Heart right ventricle (tissue), 16 donors: ENCODE measurements at regions not wholly inside any gene's neighbourhood (a gene's known extent, or its start where the extent isn't known, plus 50 kb on each side); places are given as distances from the start of the nearest gene placed in this dataset.

Experiments
- ATAC-seq, 8 donors: fragments of 200-7000 bp; cut with Tn5 transposase; one replicate each; pipeline ENCODE4 v1.9.1; 2020; ENCODE audit warnings: mild to moderate bottlenecking in 8 of 8, moderate library complexity in 8 of 8, moderate number of reproducible peaks in 1 of 8
- DNase-seq, 2 donors: peaks; one replicate each; pipeline ENCODE4 v3.0.0-alpha.2; 2020
- H3K27ac ChIP-seq, 10 donors: fragments of 200-600 bp; sonication (generic) in 2 of 10; one replicate each; pipeline versions ENCODE4 v1.5.0 to v1.8.0; 2020 to 2022; ENCODE audit warnings: mild to moderate bottlenecking in 3 of 10
- H3K27me3 ChIP-seq, 7 donors: fragments of 200-600 bp; one replicate each; pipeline ENCODE4 v1.8.0; 2021 to 2022; ENCODE audit warnings: mild to moderate bottlenecking in 2 of 7
- H3K36me3 ChIP-seq, 9 donors: fragments of 200-600 bp; sonication (generic) in 1 of 9; one replicate each; pipeline versions ENCODE4 v1.5.0 to v1.8.0; 2020 to 2022; ENCODE audit warnings: mild to moderate bottlenecking in 2 of 9
- H3K4me1 ChIP-seq, 9 donors: fragments of 200-600 bp; sonication (generic) in 1 of 9; one replicate each; pipeline versions ENCODE4 v1.5.0 to v1.8.0; 2020 to 2022; ENCODE audit warnings: mild to moderate bottlenecking in 4 of 9
- H3K4me3 ChIP-seq, 10 donors: fragments of 200-600 bp; sonication (generic) in 2 of 10; one replicate each; pipeline versions ENCODE4 v1.5.0 to v1.8.0; 2020 to 2022; ENCODE audit warnings: mild to moderate bottlenecking in 7 of 10, moderate library complexity in 2 of 10
- H3K9me3 ChIP-seq, 11 donors: fragments of 200-600 bp in 10 of 11; sonication (generic) in 2 of 11; one replicate each; pipeline versions ENCODE4 v1.5.0 to v1.8.0; 2013 to 2022; ENCODE audit warnings: mild to moderate bottlenecking in 2 of 11, control low read depth in 1 of 11, moderate library complexity in 1 of 11
- WGBS, 2 donors: extraction: QIAGEN DNeasy Blood & Tissue Kit; methylation state at CpG; one replicate each; pipeline ENCODE4 v1.1.7; 2013; ENCODE audit warnings: inconsistent platforms in 1 of 2; 5-methylcytosine and 5-hydroxymethylcytosine counted together
- intact Hi-C, 10 donors: fragments of 100-400 bp; cut with DNase I; formaldehyde crosslinking; loops; one replicate each; pipeline versions ENCODE4 v1.11.1 to v1.14.2; 2022
- TF ChIP-seq, protein P1 (sequence below), 9 donors: fragments of 200-600 bp; sonication (generic) in 2 of 9; IDR thresholded peaks; one replicate each; pipeline versions ENCODE4 v1.5.0 to v1.8.0; 2021 to 2022; ENCODE audit warnings: antibody characterized with exemption in 9 of 9, mild to moderate bottlenecking in 5 of 9, moderate library complexity in 1 of 9
- donor health status: Arrhythmogenic right ventricular cardiomyopathy.
- donor health status: ischemic (EF 13 %, LVEDD 7.1; RV severe dilation, severe dysfunction).
- donor health status: healthy with polysubstance abuse.
- donor health status: DM: no; HTN: yes; CAD: no.
- donor health status: DM: no; HTN: no; CAD: no.
- donor health status: ischemic (EF 25% LVEDD 6.9; RV normal size, moderate dysfunction).
- donor health status: ischemic (EF 25% LVEDD 5.7; RV mildly dilated, moderate dysfunction).
- donor health status: healthy.
- donor health status: DM: yes; HTN: yes; CAD: no.
- donor health status: Ischemic cardiomyopathy.
- donor health status: ischemic (EF 35%, LVEDD 5.7; RV mildly dilated, moderate dysfunction).
- donor health status: nonischemic (EF 11% LVEDD 7.7; RV severe dilation, severe dysfunction).
- donor health status: DM: yes; HTN: yes; CAD: no.
- donor health status: PGD.
- donor health status: ischemic (EF 29% LVEDD 5.4; RV normal size, mild dysfunction).
- donor health status: nonischemic (EF 23%, LVEDD 6.1; RV moderate dilation, normal function).

- DNase-seq = no peak
- no peak overlapping the region for H3K4me3 ChIP-seq
- no peaks in the 10 kb centered on the region for H3K27me3 ChIP-seq
- TF ChIP-seq, protein P1, sequence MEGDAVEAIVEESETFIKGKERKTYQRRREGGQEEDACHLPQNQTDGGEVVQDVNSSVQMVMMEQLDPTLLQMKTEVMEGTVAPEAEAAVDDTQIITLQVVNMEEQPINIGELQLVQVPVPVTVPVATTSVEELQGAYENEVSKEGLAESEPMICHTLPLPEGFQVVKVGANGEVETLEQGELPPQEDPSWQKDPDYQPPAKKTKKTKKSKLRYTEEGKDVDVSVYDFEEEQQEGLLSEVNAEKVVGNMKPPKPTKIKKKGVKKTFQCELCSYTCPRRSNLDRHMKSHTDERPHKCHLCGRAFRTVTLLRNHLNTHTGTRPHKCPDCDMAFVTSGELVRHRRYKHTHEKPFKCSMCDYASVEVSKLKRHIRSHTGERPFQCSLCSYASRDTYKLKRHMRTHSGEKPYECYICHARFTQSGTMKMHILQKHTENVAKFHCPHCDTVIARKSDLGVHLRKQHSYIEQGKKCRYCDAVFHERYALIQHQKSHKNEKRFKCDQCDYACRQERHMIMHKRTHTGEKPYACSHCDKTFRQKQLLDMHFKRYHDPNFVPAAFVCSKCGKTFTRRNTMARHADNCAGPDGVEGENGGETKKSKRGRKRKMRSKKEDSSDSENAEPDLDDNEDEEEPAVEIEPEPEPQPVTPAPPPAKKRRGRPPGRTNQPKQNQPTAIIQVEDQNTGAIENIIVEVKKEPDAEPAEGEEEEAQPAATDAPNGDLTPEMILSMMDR (IDR thresholded peaks at IDR 0.05) = no peak
- ATAC-seq = no peak
- intact Hi-C loops = no loop called here
- peaks cover 0 to 11% (median 0%) of the 10 kb centered on the region in 9 donors for H3K4me1 ChIP-seq
- H3K27ac ChIP-seq = no peak overlapping the region
- no peaks in the 10 kb centered on the region for H3K36me3 ChIP-seq
- H3K9me3 ChIP-seq = peaks cover 0 to 3% (median 0%) of the 10 kb centered on the region in 11 donors
- 11 to 15% methylated on average over 2 of the region's 2 CpGs for WGBS, 2 donors
Observed at GRCh38 chr4:106691749-106692148, 323.2 kb upstream of the GIMD1 start.

DNA sequence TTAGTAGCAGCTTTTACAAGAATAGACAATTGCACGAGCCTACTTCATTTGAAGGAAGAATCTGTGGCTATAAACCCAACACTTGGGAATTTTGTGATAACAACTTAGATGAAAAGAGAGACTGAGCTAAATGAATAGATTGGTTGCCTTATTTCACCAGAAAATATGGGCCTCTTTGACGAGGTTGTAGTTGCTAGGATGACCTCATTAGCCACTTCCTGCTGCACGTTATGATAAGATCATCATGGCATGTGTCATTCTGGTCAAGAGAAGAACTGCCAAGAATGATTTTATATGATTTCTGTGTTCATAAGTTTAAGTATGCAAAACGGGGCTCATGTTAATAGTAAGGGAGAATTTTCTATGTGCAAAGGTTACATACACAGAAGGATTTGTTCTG is 321.9 kb upstream of the GIMD1 start:
- Histone ChIP-seq H3K27ac (no peak overlapping the region), H3K4me3 (no peak overlapping the region), H3K4me1 (peaks cover 0 to 11% (median 0%) of the 10 kb centered on the region in 9 donors), H3K9me3 (peaks cover 0 to 3% (median 0%) of the 10 kb centered on the region in 11 donors), H3K36me3 (no peaks in the 10 kb centered on the region), H3K27me3 (no peaks in the 10 kb centered on the region)
- WGBS, 2 donors = 16 to 28% methylated on average over 4 of the region's 4 CpGs
- intact Hi-C loops = no loop called here
- TF ChIP-seq, protein P1 (IDR thresholded peaks at IDR 0.05) = no peak
- DNase-seq (no peak), ATAC-seq (no peak)

GRCh38 chr4:106687026-106687425 is 318.4 kb upstream of the GIMD1 start:
- H3K4me3 ChIP-seq = no peak overlapping the region
- H3K9me3 ChIP-seq = peaks cover 0 to 3% (median 0%) of the 10 kb centered on the region in 11 donors
- H3K4me1 ChIP-seq = peaks cover 0 to 11% (median 0%) of the 10 kb centered on the region in 9 donors
- H3K27ac ChIP-seq = no peak overlapping the region
- no peaks in the 10 kb centered on the region for H3K27me3 ChIP-seq
- no peaks in the 10 kb centered on the region for H3K36me3 ChIP-seq
- DNase-seq (no peak), ATAC-seq (no peak)
- intact Hi-C loops = no loop called here
- TF ChIP-seq, protein P1 (IDR thresholded peaks at IDR 0.05) = no peak

GRCh38 chr4:106681381-106681921 is 312.9 kb upstream of the GIMD1 start:
- Histone ChIP-seq H3K4me1 (peaks cover 0 to under 1% (median 0%) of the 10 kb centered on the region in 9 donors), H3K4me3 (no peak overlapping the region), H3K36me3 (no peaks in the 10 kb centered on the region), H3K9me3 (no peaks in the 10 kb centered on the region), H3K27me3 (no peaks in the 10 kb centered on the region), H3K27ac (no peak overlapping the region)
- WGBS, 2 donors = 81 to 87% methylated on average over 24 of the region's 24 CpGs
- TF ChIP-seq, protein P1 (IDR thresholded peaks at IDR 0.05) = no peak
- no peak for ATAC-seq
- intact Hi-C loops = no loop called here
- no peak for DNase-seq
